HEK293 (cell line): ENCODE measurements at regions not wholly inside any gene's neighbourhood (a gene's known extent, or its start where the extent isn't known, plus 50 kb on each side); places are given as distances from the start of the nearest gene placed in this dataset.

Source experiments
- CTCF ChIA-PET: fragments of 350-600 bp; formaldehyde crosslinking; extraction: SDS; loops from one replicate; lab custom pipeline; 2021; ENCODE audit warnings: antibody characterized with exemption; lab: Yijun Ruan, JAX
- POLR2A ChIA-PET: fragments of 300-600 bp; formaldehyde crosslinking; extraction: SDS; loops from one replicate; lab custom pipeline; 2020; ENCODE audit warnings: antibody characterized with exemption, inconsistent platforms; lab: Yijun Ruan, JAX
- H3K27ac ChIP-seq: fragments of 200-500 bp; sonication (Bioruptor generic); 2 replicates; pipeline ENCODE4 v1.5.1; 2014; ENCODE audit warnings: low read depth, low read length, control low read depth, inconsistent platforms; ENCODE audit errors: extremely low read depth
- H3K36me3 ChIP-seq, 2 experiments: fragments of 200-500 bp in 1 of 2; sonication (Bioruptor generic) in 1 of 2; 1 replicate in 1 of 2; 2 replicates in 1 of 2; pipeline ENCODE4 v1.5.1; 2014 to 2017; ENCODE audit warnings: inconsistent platforms in 2 of 2, low read length in 2 of 2; ENCODE audit not compliant: control insufficient read depth in 2 of 2, insufficient read depth in 1 of 2
- H3K4me1 ChIP-seq: fragments of 200-500 bp; sonication (Bioruptor generic); 2 replicates; pipeline ENCODE4 v1.5.1; 2014; ENCODE audit warnings: mild to moderate bottlenecking, low read length, inconsistent platforms; ENCODE audit not compliant: control insufficient read depth, insufficient read depth
- H3K4me3 ChIP-seq: 2 replicates; pipeline ENCODE4 v1.5.1; 2011; ENCODE audit warnings: low read depth, mild to moderate bottlenecking, control low read depth, low read length, moderate library complexity
- H3K9me3 ChIP-seq: fragments of 200-500 bp; sonication (Bioruptor generic); 2 replicates; pipeline ENCODE4 v1.5.1; 2014; ENCODE audit warnings: low read depth, low read length, inconsistent platforms; ENCODE audit not compliant: control insufficient read depth, insufficient read depth
- GLIS1 ChIP-seq: fragments of 450-650 bp; formaldehyde crosslinking; IDR thresholded peaks from 2 replicates; pipeline ENCODE4 v1.5.1; 2016; ENCODE audit warnings: missing biosample characterization, missing genetic modification characterization
- HOXC10 ChIP-seq: sonication (generic); formaldehyde crosslinking; IDR thresholded peaks from 2 replicates; pipeline ENCODE4 v1.8.1; 2023; ENCODE audit warnings: mild to moderate bottlenecking, missing genetic modification reagents
- ZBTB17 ChIP-seq: fragments of 450-650 bp; formaldehyde crosslinking; IDR thresholded peaks from 2 replicates; pipeline ENCODE4 v1.5.1; 2016; ENCODE audit warnings: missing biosample characterization, missing genetic modification characterization
- ZBTB44 ChIP-seq: fragments of 450-650 bp; IDR thresholded peaks from 2 replicates; pipeline ENCODE4 v1.5.1; 2018; ENCODE audit warnings: missing biosample characterization, mild to moderate bottlenecking, missing genetic modification characterization
- ZBTB49 ChIP-seq: fragments of 450-650 bp; formaldehyde crosslinking; IDR thresholded peaks from 2 replicates; pipeline ENCODE4 v1.5.1; 2016; ENCODE audit warnings: missing biosample characterization, missing genetic modification characterization, low read depth
- ZNF10 ChIP-seq: fragments of 450-650 bp; formaldehyde crosslinking; IDR thresholded peaks from 2 replicates; pipeline ENCODE4 v1.5.1; 2017; ENCODE audit warnings: missing biosample characterization, missing genetic modification characterization
- ZNF133 ChIP-seq: fragments of 450-650 bp; formaldehyde crosslinking; IDR thresholded peaks from 2 replicates; pipeline ENCODE4 v1.5.1; 2016; ENCODE audit warnings: missing biosample characterization, missing genetic modification characterization
- ZNF138 ChIP-seq: fragments of 450-650 bp; formaldehyde crosslinking; IDR thresholded peaks from 2 replicates; pipeline ENCODE4 v1.5.1; 2016; ENCODE audit warnings: missing biosample characterization, missing genetic modification characterization, borderline replicate concordance
- ZNF16 ChIP-seq: fragments of 450-650 bp; formaldehyde crosslinking; IDR thresholded peaks from 2 replicates; pipeline ENCODE4 v1.5.1; 2016; ENCODE audit warnings: low read depth, missing biosample characterization, missing genetic modification characterization
- ZNF202 ChIP-seq: fragments of 450-650 bp; formaldehyde crosslinking; IDR thresholded peaks from 2 replicates; pipeline ENCODE4 v1.5.1; 2016; ENCODE audit warnings: missing biosample characterization, missing genetic modification characterization, borderline replicate concordance
- ZNF223 ChIP-seq: fragments of 450-650 bp; formaldehyde crosslinking; IDR thresholded peaks from 2 replicates; pipeline ENCODE4 v1.5.1; 2016; ENCODE audit warnings: missing biosample characterization, missing genetic modification characterization
- ZNF433 ChIP-seq: fragments of 450-650 bp; formaldehyde crosslinking; IDR thresholded peaks from 2 replicates; pipeline ENCODE4 v1.5.1; 2016; ENCODE audit warnings: missing biosample characterization, missing genetic modification characterization, low read depth
- ZNF513 ChIP-seq: fragments of 450-650 bp; IDR thresholded peaks from 2 replicates; pipeline ENCODE4 v1.5.1; 2018; ENCODE audit warnings: missing biosample characterization, missing genetic modification characterization
- ZNF561 ChIP-seq: fragments of 450-650 bp; IDR thresholded peaks from 2 replicates; pipeline ENCODE4 v1.5.1; 2018; ENCODE audit warnings: missing biosample characterization, missing genetic modification characterization, borderline replicate concordance
- ZNF580 ChIP-seq: fragments of 450-650 bp; formaldehyde crosslinking; IDR thresholded peaks from 2 replicates; pipeline ENCODE4 v1.5.1; 2016; ENCODE audit warnings: missing biosample characterization, missing genetic modification characterization
- ZNF621 ChIP-seq: fragments of 450-650 bp; formaldehyde crosslinking; IDR thresholded peaks from 2 replicates; pipeline ENCODE4 v1.5.1; 2017; ENCODE audit warnings: missing biosample characterization, missing genetic modification characterization
- ZNF623 ChIP-seq: fragments of 450-650 bp; formaldehyde crosslinking; IDR thresholded peaks from 2 replicates; pipeline ENCODE4 v1.5.1; 2016; ENCODE audit warnings: missing biosample characterization, missing genetic modification characterization
- ZSCAN30 ChIP-seq: fragments of 450-650 bp; IDR thresholded peaks from 2 replicates; pipeline ENCODE4 v1.5.1; 2018; ENCODE audit warnings: missing biosample characterization, mild to moderate bottlenecking, missing genetic modification characterization, moderate library complexity
- ZSCAN5A ChIP-seq: fragments of 450-650 bp; formaldehyde crosslinking; IDR thresholded peaks from 2 replicates; pipeline ENCODE4 v1.5.1; 2016; ENCODE audit warnings: missing biosample characterization, missing genetic modification characterization

GRCh38 chr16:64180136-64180900 is 941.5 kb downstream of the CDH11 start:
- ChIA-PET CTCF (no interaction called here), POLR2A (no interaction called here)
- Histone ChIP-seq H3K4me3 (no peak overlapping the region), H3K4me1 (no peaks in the 10 kb centered on the region), H3K36me3 (no peaks in the 10 kb centered on the region), H3K27ac (no peak overlapping the region), H3K9me3 (no peaks in the 10 kb centered on the region)
- TF ChIP-seq ZNF580 (tag by site-specific recombination) = no peak
- no peak for TF ChIP-seq ZNF561 (tag by site-specific recombination)
- TF ChIP-seq ZNF16 (tag by site-specific recombination) = no peak
- TF ChIP-seq ZNF513 = no peak
- no peak for TF ChIP-seq ZNF223 (tag by site-specific recombination)
- TF ChIP-seq ZNF133 = no peak
- TF ChIP-seq HOXC10 (CRISPR knock-in tag) = no peak
- no peak for TF ChIP-seq ZNF10
- TF ChIP-seq ZNF621 (tag by site-specific recombination) = no peak

GRCh38 chr16:64174327-64174726 is 947.5 kb downstream of the CDH11 start:
- TF ChIP-seq ZBTB44 (tag by site-specific recombination) = no peak
- TF ChIP-seq ZSCAN30 (tag by site-specific recombination) = no peak
- no peak for TF ChIP-seq ZNF138 (tag by site-specific recombination)
- no peak for TF ChIP-seq ZBTB49 (tag by site-specific recombination)
- no peak for TF ChIP-seq GLIS1 (tag by site-specific recombination)
- no peak for TF ChIP-seq ZNF623 (tag by site-specific recombination)
- no peak for TF ChIP-seq ZNF202 (tag by site-specific recombination)
- no peak for TF ChIP-seq ZNF433
- TF ChIP-seq ZSCAN5A (tag by site-specific recombination) = no peak
- TF ChIP-seq ZBTB17 (tag by site-specific recombination) = no peak
- Histone ChIP-seq H3K4me1 (no peaks in the 10 kb centered on the region), H3K27ac (no peak overlapping the region), H3K36me3 (no peaks in the 10 kb centered on the region), H3K9me3 (no peaks in the 10 kb centered on the region), H3K4me3 (no peak overlapping the region)
- ChIA-PET POLR2A (no interaction called here), CTCF (interaction anchor here (0.6 kb wide), 1 partner anchor 667 kb away, joined by 3 read pairs; no protein-coding TSS in a partner anchor)
